Stimulated activated CD4-positive, alpha-beta T cell treated with anti-CD3 and anti-CD28 coated beads, Interleukin-4, amount 100 ng/mL, for 48 hours (primary cell): ENCODE measurements at regions not wholly inside any gene's neighbourhood (a gene's known extent, or its start where the extent isn't known, plus 50 kb on each side); places are given as distances from the start of the nearest gene placed in this dataset.

Experiments
- DNase-seq, 2 donors: peaks; one replicate each; pipeline ENCODE4 v3.0.0-alpha.2; 2020; ENCODE audit warnings: low read depth in 2 of 2

DNA sequence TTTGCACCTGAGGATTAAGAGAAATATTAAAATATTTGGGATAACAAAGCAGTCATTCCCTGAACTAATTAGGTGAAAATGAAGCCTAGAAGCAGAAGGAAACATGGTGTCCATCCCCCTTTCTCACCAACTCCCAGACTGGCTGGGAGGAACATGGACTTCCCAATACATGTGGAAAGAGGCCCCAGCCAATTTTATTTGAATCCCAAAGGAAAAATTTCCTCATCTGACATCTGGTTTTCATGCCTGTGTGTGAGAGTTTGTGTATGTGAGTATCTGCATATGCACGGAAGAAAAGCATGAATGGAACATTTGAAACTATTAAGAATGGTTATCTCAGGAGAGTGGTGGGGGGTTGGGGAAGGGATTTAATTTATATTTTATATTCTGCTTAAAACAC is 84.3 kb downstream of the COPS8 start:
- DNase-seq, result no peak

DNA sequence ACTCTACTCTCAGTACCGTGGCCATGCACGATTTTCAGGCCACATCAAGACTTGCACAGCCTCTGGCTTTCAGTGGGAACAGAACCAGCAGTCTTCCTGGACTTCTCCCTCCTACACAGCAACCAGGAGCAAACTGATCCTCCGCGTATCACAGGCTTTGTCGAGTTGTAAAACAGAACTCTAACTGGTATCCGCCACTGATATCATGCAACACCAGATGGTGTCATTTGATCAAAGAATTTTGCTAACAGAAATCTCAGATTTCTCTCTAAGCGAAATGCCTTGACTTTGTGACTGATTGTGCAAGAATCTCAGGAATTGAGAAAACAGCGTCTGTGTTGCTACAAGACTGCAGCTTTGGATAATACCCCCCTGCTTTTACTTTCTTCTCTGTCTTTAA is 85.7 kb downstream of the COPS8 start:
- DNase-seq, result no peak

DNA sequence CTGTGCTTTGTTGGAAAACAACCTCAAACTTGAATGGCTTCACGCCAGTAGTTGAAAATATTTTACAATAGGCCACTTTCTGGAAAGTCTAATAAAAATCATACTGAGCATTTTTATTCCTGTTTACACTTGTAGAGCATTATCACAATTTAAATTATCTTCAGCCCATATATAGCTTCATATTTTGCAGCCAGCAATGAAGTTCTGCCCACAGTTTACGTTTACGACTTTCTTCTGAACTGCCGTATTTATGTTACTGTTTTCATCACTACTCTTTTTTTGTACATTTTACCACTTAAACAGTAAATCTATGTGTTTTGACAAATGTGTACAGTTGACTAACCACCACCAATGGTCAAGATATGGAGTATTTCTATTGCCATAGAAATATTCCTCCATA is 86.2 kb downstream of the COPS8 start:
- DNase-seq, result no peak

DNA sequence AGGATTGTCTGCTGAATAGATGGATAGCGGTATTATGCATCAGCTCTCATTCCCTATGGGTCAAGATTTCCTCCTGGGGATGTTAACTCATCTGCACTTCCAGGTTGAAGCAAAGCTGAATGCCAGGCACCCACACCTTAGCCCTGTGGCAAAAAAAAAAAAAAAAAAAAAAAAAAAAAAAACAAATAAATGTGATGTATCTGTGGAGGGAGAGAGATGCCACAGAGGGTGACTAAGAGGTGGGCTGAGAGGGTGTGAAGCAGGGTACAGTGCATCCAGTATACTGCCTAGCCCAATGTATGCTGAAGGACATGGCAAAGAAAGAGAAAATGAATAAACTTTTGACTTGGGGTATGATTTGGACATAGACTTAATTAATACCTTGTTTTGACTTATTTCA is 91.4 kb downstream of the COPS8 start:
- DNase-seq, result no peak

DNA sequence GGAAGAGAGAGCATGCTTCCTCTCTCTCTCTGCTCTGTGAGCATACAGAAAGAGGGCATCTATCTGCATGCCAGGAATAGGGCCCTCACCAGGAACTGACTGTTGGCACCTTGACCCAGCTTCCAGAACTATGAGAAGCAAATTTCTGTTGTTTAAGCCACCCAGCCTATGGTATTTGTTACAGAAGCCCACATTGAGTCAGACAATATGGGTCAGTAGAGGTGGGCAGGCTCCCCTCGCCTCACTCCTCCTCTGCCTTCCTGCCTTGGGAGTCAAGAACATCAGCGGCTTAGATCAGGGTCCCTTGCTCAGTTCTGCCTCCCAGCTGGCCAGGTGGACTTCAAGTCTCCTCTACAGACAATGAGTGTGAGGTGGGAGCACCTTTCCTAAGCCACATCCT is 92.3 kb downstream of the COPS8 start:
- DNase-seq, result no peak

DNA sequence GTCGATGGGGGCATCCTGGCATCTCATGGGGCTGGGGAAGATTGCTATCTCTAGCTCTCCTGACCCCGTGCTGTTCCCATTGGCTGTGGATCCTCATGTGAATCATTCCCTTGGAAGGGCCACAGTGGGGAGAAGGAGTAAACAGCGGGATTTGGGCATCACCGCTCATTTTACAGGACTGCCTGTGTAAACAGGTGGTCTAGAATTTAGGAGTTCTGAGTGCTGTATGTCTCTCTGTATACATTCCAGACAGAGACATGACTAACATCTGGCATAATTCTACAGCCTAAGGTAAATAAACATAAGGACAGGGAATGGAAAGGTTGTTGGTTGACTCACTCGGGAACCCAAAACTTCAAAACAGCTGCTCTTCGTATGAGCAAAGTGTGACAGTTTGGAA is 92.7 kb downstream of the COPS8 start:
- DNase-seq, result no peak

DNA sequence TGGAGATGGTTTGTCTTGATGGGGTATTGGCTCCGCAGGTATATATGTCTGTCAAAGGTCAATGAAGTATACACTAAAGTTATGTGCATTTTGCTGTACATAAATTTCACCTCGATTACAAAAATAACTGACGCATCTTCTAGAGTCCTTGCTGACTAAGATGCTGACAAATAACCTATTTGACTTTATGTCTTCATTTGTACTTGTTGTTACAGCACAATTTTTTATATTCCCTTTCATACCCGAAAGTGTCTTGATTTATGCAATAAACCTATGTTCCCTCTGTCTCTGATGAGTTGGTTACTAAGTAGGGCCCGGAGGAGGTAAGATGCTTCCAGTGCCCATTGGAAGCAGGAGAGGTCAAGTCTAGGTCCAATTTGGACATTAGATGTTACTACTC is 93.5 kb downstream of the COPS8 start:
- no peak for DNase-seq

DNA sequence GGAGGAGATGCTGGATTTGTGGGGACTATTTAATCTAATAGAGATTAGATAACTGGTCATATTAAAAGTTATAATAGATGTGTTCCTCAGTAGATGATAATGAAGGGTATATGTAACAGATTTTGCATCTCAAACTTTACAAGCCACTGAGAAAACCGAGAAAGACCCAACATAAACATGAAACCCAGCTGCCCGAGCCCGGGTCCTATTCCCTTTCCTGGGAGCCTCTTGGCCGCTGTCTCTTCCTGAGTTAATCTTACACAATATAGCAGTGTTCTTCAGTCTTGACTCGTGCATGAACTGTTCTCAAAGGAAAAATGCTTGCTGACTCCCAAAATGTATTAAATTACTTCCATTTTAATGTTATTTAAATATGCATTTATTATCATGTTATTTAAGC is 94.5 kb downstream of the COPS8 start:
- DNase-seq, result no peak

DNA sequence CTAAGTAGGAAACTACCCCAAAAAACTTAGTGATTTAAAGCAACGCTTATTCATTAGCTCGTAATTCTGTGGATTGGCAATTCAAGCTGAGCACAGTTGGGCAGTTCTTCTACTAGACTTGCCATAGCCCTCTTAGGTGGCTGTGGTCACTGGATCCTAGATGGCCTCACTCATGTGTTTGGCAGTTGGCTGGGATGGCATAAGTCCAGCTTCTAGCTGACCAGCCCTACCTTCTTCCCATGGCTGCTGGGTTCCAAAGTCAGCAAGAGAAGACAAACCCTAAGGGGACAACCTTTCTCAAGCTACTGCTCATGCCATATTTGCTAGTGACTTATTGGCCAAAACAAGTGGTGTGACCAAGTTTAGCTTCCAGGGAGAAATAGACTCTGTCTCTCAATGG is 95.3 kb downstream of the COPS8 start:
- DNase-seq, result no peak

DNA sequence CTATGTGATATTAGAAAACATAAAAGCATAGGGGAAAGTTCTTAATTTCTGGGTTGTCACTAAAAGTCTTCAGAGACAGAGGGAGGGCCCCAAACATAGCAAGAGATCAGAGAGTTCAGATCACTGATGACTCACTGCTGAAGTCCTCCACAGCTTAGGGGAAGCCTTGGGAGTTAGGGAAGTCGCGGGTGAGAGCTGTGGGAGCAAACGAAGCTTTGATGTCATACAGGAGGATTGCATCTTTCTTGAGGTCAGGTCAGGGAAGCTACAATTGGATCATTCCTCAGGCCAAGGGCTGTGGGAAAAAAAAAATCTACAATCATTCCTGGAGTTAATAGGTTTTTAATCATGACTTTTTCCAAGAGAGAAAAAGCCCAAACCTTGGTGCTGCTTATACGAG is 96.2 kb downstream of the COPS8 start:
- no peak for DNase-seq

DNA sequence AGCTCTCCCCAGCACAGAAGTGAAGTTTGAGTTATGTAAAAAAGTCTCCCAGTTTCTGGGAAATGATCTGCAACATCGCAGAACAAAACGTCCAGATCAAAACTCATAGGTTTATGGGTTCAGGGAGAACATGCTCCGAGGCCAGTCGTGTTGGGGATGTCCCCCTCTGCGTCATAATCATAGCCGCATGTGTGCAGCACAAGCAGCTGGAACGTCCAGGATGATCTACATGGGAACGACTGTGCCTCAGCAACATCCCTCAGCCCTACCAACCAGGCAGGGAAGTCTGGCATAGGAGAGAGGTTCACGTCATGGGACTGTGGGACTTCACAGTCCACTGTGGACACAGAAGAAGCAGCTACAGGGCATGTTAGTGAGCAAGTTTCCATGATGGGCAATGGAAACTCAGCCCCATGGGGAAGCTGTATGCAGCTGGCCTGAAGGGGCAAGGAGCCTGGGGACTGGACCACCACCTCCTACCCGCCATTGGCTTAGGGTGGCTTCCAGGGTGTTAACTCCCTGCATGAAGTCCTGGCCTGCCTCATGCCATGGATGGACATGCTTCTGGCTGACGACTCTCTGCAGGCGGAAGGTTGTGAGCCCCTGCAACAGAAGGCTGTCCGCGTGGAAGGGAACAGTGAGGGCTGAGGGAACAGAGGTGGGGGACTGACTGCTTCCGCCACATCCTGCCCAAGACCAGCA is 96.9 kb downstream of the COPS8 start:
- no peak for DNase-seq

DNA sequence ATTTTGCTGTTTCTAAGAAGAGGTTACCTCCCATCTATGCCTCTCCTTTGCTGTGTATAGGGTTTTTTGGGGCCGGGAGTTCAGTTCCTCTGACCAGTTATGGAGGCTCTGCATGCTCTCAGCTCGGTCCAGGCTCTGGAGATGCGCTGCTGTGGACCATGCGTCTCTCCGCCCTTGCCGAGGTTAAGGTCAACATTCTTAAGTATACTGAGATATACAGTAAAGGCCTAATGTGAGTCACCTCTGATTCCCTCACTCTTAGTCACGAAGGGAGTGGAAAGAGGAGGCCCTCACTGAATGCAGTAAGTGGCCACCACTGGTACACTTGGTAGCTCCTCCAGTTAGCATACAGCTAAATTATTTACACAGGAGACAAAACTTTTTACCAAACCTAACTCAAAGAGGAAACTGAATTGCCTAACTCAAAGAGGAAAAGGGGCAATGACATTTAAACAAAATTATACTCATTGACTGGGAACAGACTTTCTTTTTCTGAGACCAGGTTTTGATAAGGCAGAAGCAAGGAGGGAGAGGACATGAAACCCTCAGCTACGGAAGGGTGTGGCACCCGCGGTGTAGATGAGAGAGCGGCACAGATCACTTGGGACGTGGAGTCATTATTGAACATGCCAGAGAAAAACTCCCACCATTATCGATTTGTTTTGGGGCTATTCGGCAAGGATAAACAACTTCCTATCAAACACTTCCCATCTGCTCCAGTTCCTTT is 98.7 kb downstream of the COPS8 start:
- DNase-seq, result no peak

DNA sequence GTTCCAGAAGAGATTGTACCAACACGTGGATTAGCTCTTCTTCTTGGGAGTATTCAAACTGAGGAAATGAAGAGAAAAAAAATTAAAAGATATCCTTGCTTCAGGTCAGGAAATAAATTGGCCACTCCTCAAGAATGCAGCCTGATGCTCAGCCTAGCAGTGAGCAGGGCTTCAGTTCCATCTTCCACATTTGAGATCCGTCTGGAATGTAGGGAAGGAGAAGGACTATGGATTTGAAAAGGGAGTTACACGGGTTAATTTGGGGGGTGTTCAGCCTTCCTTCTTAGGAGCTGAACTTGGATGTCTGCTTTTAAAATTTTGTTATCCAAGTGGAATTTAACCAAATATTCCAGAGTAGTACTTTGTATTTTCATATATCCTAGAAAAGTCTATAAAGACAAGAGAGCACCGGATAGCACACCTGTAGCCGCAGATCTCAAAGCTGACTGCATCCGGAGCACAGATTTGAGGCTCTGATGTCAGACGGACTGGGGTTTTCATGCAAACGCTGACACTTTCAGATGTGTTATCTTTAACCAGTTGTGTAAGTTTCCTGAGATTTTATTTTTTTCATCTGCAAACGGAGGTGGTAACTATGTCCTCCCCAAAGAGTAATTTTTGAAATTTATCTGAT is 99.3 kb downstream of the COPS8 start:
- no peak for DNase-seq

DNA sequence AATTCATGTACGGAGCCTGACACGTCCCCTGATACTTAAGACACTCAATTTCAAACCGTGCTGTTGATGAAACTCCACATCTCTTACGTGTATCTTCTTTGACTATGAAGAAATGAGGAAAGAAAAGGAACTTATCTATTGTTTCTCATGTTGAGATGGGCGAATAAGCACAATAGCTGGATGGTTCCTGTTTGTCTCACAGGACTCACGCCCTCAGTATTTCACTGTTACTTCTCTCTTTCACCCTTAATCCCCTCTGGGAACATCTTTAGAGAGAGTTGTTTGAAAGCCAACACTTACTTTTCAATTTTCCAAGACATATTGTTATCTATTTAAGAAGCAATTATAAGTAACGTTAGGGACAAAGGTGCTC is 99.8 kb downstream of the COPS8 start:
- DNase-seq, result no peak

DNA sequence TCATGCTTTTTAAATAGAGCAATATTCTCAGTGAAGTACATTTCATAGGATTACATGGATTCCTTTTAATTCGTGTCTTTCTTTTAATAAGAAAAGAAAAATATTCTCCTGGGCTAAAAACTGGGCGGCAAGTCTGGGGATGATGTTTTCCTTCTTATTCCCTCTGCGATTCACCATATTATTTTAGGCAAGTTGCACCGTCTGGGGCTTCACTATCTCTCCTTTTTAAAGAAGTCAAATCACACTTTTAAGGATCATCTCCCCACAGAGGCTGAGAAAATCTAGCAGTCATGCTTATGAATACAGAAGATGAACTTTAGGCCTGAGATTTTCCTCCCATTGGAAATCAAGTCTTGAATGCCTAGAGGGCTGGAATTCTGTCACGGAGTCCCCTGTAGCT is 104.1 kb downstream of the COPS8 start:
- DNase-seq, result no peak

DNA sequence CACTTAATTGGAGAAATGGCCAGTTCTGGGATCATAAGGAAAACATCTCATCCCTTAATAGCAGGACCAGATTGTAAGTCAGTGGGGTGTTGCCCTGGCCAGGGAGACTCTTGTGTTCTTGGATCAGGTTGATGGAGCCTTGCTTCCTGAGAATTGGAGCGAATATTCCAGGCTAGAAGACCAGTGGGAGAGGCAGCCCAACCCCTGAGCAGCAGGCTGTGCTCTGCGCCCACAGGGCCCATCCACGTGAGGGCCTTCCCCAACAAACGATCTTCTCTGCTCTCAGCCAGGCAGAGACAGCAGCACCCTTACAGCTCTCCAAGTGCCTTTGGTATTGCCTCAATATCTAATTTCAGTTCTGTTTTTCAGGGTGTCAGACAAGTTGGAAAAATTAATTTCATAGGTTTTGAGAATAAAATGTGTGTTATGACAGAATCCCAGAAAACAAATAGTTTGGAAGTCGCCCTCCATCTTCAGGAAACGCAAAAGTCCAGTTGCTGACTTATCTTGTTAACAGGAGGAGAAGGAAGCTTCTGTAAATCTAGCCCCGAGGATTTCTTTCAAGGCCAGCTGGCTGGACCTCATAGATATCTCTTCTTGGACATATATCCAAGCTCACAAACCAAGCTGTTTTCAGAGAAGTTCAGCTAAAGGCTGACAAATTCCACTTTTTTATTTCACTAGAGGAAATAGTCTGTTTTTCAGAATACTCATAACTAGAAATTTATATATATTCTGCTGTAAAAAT is 105.5 kb downstream of the COPS8 start:
- no peak for DNase-seq

DNA sequence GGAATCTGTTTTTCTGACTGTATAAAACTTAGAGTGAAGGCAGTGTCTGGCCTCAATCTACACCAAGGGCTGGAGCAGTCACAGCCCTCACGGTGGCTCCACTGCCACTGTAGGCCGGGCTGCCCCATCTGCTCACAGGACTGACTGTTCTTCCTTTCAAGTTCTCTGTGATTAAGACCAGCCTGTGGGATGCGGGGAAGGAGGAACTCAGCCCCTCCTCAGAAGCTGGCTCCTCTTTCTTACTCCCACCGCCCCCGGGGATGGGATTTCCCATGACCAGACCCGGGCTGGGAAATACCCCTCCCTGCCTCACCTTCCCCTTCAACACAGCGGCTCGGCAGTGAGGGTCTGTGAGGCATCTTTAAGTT is 106.0 kb downstream of the COPS8 start:
- DNase-seq, result no peak

DNA sequence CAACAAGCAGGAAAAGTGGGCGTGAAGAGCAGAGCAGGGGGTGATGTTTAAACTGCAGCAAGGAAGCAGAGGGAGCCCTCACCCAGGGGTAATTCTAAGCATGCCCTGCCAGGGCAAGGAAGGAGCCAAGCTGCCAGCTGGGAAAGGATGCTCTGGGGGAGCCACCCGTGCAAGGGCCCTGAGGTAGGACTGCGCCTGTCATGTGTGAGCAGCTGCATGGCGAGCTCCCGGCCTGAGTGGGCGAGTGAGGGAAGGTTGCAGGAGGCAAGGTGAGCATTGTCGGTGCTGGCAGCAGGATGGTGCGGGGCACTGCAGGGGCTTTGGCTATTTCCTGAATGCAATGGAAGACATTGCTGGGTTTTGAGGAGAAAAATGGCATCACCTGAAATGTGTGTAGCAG is 107.2 kb downstream of the COPS8 start:
- DNase-seq, result no peak

DNA sequence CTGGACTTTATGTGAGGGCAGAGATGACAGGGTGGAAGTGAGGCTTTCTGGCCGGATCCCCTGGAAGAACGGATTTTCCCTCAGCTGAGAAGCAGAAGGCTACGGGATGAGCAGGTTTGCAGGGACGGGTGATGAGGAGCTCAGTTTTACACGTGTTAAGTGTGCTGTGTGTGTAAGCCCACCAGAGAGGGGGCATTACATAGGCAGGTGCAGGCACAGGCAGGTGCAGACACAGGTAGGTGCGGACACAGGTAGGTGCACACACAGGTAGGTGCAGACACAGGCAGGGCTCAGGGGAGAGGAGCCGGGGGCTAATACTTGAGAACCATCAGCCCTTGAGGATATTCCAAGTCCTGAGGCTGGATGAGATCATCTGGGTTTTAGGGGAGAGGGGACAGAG is 107.7 kb downstream of the COPS8 start:
- no peak for DNase-seq

DNA sequence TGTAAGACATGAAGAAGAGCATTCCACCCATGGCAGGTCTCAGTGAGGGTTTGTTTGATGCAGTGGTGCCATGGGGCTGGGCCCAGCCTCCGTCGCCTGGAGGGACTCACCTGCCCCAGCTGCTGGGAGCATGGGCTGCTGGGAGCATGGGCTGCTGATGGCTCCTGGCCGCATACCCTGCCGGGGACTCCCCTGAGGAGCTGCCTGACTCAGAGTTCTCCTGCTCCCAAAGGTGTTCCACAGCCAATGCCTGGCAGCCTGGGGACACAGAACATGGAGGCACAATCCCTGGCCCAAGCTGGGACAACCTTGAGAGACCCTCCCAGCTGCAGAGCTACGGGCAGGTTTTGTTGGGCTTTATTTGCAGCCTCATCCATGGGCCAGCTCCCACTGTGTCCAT is 108.4 kb downstream of the COPS8 start:
- DNase-seq, result no peak

DNA sequence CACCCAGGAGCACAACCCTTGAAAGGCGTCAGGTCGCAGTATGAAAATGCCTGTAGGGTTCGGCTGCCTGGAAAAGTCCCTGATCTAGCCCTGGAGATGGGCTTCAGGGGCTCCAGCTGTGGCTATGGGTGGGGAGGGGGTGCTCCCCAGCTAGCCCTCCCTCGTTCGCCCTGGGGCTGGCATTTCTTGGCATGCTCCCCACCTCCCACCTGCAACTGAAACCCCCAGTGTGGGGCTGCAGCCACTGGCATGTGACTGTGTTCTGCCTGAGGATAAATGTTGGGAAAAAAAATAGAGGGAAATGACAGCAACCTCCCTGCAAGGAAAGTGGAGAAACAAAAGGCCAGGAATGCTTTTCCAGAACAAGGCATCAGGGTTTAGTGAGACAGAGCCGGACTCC is 109.2 kb downstream of the COPS8 start:
- no peak for DNase-seq

DNA sequence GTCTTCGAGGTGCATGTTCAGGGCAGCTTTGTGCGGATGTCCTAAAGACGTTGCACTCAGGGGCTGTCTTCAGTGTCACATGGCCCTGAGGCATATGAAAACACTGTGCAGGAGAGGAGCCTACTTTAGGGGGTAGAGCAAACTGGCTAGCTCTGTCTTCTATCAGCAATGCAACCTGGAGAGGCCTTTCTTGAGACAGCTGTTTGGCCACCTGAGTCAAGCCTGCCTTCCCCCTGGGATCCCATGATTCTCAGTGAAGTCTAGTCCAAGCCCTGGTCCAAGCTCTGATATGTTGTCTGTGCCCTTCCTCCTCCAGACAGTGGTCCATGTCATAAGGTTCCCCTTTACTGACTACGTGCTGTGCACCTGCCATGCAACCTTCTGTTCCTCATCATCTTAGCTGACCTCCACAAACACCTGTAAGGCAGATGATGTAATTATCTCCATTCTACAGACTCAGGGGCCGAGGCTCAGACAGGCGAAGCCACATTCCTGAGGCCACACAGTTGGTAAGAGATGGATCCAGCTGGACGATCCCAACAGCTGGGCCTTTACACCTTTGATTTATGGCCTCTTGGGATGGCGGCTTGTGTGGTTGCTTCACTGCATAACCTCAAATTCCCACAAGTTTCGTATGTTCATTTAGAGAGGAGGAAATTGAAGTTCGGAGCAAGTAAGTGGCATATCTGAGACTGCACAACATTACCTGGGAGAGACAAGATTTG is 109.9 kb downstream of the COPS8 start:
- no peak for DNase-seq
